Vagina (tissue), 2 donors: ENCODE measurements at regions not wholly inside any gene's neighbourhood (a gene's known extent, or its start where the extent isn't known, plus 50 kb on each side); places are given as distances from the start of the nearest gene placed in this dataset.

Experiments used
- POLR2AphosphoS5 ChIP-seq, 2 donors: sonication (generic); formaldehyde crosslinking; IDR thresholded peaks; one replicate each; pipeline ENCODE4 v1.9.0; 2017; ENCODE audit warnings: antibody characterized with exemption in 2 of 2, mild to moderate bottlenecking in 2 of 2, low read depth in 1 of 2; ENCODE audit not compliant: insufficient read depth in 1 of 2
- TF ChIP-seq, protein P1 (sequence below), 3 experiments: fragments of 450-650 bp in 2 of 3; fragments of 200-600 bp in 1 of 3; sonication (generic) in 1 of 3; IDR thresholded peaks; one replicate each; pipeline ENCODE4 v1.5.1; 2017 to 2019; ENCODE audit warnings: antibody characterized with exemption in 3 of 3, mild to moderate bottlenecking in 2 of 3, moderate library complexity in 2 of 3

DNA sequence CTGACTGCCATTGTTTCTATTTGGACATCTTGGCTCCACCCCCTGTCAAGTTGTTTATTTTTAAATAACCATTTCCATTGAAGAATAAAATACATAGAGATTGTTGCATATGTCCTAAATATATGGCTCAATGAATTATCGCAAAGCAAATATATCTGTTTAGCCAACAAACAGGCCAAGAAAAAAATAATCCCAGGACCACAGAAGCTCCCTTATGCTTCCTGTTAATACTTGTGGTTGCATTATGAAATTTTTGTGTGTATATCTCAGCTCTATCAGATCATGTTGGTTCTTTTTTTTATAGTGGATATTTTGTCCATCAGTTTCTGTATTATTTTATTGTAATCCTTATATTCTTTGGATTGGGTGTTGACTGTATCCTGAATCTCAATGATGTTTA lies 53.4 kb upstream of the CYP2C8 start:
- TF ChIP-seq, protein P1, sequence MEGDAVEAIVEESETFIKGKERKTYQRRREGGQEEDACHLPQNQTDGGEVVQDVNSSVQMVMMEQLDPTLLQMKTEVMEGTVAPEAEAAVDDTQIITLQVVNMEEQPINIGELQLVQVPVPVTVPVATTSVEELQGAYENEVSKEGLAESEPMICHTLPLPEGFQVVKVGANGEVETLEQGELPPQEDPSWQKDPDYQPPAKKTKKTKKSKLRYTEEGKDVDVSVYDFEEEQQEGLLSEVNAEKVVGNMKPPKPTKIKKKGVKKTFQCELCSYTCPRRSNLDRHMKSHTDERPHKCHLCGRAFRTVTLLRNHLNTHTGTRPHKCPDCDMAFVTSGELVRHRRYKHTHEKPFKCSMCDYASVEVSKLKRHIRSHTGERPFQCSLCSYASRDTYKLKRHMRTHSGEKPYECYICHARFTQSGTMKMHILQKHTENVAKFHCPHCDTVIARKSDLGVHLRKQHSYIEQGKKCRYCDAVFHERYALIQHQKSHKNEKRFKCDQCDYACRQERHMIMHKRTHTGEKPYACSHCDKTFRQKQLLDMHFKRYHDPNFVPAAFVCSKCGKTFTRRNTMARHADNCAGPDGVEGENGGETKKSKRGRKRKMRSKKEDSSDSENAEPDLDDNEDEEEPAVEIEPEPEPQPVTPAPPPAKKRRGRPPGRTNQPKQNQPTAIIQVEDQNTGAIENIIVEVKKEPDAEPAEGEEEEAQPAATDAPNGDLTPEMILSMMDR (IDR thresholded peaks at IDR 0.05), result no peak
- TF ChIP-seq POLR2AphosphoS5 (IDR thresholded peaks at IDR 0.05; ENCODE audit: insufficient read depth in 1 of 2, low read depth in 1 of 2), result no peak
